PC-9 (cell line): ENCODE measurements at regions not wholly inside any gene's neighbourhood (a gene's known extent, or its start where the extent isn't known, plus 50 kb on each side); places are given as distances from the start of the nearest gene placed in this dataset.

Experiments used
- BruUV-seq: library from RNA; stranded (reverse); fragments of 400-500 nt; replicated peaks from 2 replicates; lab custom pipeline; 2021; lab: Mats Ljungman, UMichigan
- CTCF ChIA-PET: fragments of 300-600 bp; sonication (Branson Sonifier 250); formaldehyde crosslinking; loops from one replicate; lab custom pipeline; 2022; ENCODE audit warnings: antibody characterized with exemption; lab: Charles Lee
- POLR2A ChIA-PET: fragments of 300-600 bp; sonication (Branson Sonifier 250); formaldehyde crosslinking; loops from one replicate; lab custom pipeline; 2022; ENCODE audit warnings: antibody characterized with exemption; ENCODE audit not compliant: unreplicated experiment; lab: Charles Lee
- DNase-seq, 2 experiments: peaks; one replicate each; pipeline versions ENCODE4 v3.0.0 to v3.0.0-alpha.2; 2015 to 2022; ENCODE audit warnings: mixed read lengths in 1 of 2
- H2AFZ ChIP-seq: fragments of 200-600 bp; sonication (generic); 2 replicates; pipeline ENCODE4 v1.8.1; 2017; ENCODE audit warnings: antibody characterized with exemption
- H3F3A ChIP-seq: fragments of 200-600 bp; sonication (generic); 2 replicates; pipeline ENCODE4 v1.8.1; 2017; ENCODE audit warnings: antibody characterized with exemption, mild to moderate bottlenecking, low read depth; ENCODE audit not compliant: insufficient read depth
- H3K27ac ChIP-seq: fragments of 200-600 bp; sonication (generic); 2 replicates; pipeline ENCODE4 v1.6.1; 2016; ENCODE audit warnings: mixed run types
- H3K27me3 ChIP-seq: fragments of 200-600 bp; sonication (generic); 2 replicates; pipeline ENCODE4 v1.6.1; 2016; ENCODE audit warnings: low read depth, mixed run types; ENCODE audit not compliant: insufficient read depth
- H3K36me3 ChIP-seq: fragments of 200-600 bp; sonication (generic); 2 replicates; pipeline ENCODE4 v1.6.1; 2016; ENCODE audit warnings: low read depth, mixed run types
- H3K4me1 ChIP-seq: fragments of 200-600 bp; sonication (generic); replicated peaks from 2 replicates; pipeline ENCODE4 v1.6.1; 2016; ENCODE audit warnings: mixed run types; ENCODE audit not compliant: insufficient read depth
- H3K4me2 ChIP-seq: fragments of 200-600 bp; sonication (generic); 2 replicates; pipeline ENCODE4 v1.6.1; 2017; ENCODE audit warnings: mixed run types
- H3K4me3 ChIP-seq: fragments of 200-600 bp; sonication (generic); 2 replicates; pipeline ENCODE4 v1.6.1; 2016; ENCODE audit warnings: mixed run types
- H3K79me2 ChIP-seq: fragments of 200-600 bp; sonication (generic); 2 replicates; pipeline ENCODE4 v1.6.1; 2017; ENCODE audit warnings: low read depth, mixed run types
- H3K9me2 ChIP-seq: fragments of 200-600 bp; sonication (generic); 2 replicates; pipeline ENCODE4 v1.8.1; 2017; ENCODE audit warnings: mild to moderate bottlenecking; ENCODE audit not compliant: insufficient read depth
- H3K9me3 ChIP-seq: fragments of 200-600 bp; sonication (generic); 2 replicates; pipeline ENCODE4 v1.8.1; 2016; ENCODE audit warnings: low read depth; ENCODE audit not compliant: insufficient read depth
- H4K20me1 ChIP-seq: fragments of 200-600 bp; sonication (generic); 2 replicates; pipeline ENCODE4 v1.8.1; 2017; ENCODE audit not compliant: insufficient read depth
- CTCF ChIP-seq: fragments of 200-600 bp; sonication (generic); conservative IDR thresholded peaks from 2 replicates; pipeline ENCODE4 v1.6.1; 2017; ENCODE audit warnings: mixed run types, antibody characterized with exemption, mild to moderate bottlenecking, moderate library complexity
- EZH2 ChIP-seq: fragments of 200-600 bp; sonication (generic); IDR thresholded peaks from 2 replicates; pipeline ENCODE4 v1.8.0; 2017; ENCODE audit warnings: antibody characterized with exemption, low read depth
- intact Hi-C: fragments of 100-400 bp; cut with micrococcal nuclease; formaldehyde crosslinking; loops from one replicate; pipeline ENCODE4 v1.10.0; 2022; ENCODE audit not compliant: unreplicated experiment

GRCh38 chr5:2158767-2159166 lies 276.0 kb upstream of the IRX4 start:
- H3K79me2 ChIP-seq, result no peaks in the 10 kb centered on the region
- no peaks in the 10 kb centered on the region; the same call in 1 of the 2 replicates for H4K20me1 ChIP-seq
- ChIA-PET POLR2A (no interaction called here), CTCF (no interaction called here)
- H3K36me3 ChIP-seq, result no peaks in the 10 kb centered on the region
- no peaks in the 10 kb centered on the region for H3K9me3 ChIP-seq
- H3F3A ChIP-seq, result no peaks in the 10 kb centered on the region
- no peak overlapping the region for H2AFZ ChIP-seq
- intact Hi-C loops, result no loop called here
- no peaks in the 10 kb centered on the region for H3K4me1 ChIP-seq
- peaks cover 86% of the 10 kb centered on the region for H3K27me3 ChIP-seq
- DNase-seq, result no peak
- H3K4me2 ChIP-seq, result no peak overlapping the region
- no peak overlapping the region for H3K4me3 ChIP-seq
- TF ChIP-seq EZH2 (no peak), CTCF (no peak)
- BruUV-seq, result no TSS peak
- no peaks in the 10 kb centered on the region for H3K9me2 ChIP-seq
- H3K27ac ChIP-seq, result no peak overlapping the region

GRCh38 chr5:2158109-2158508 lies 275.4 kb upstream of the IRX4 start:
- Histone ChIP-seq H3K4me2 (no peak overlapping the region), H3F3A (no peaks in the 10 kb centered on the region), H3K4me3 (no peak overlapping the region), H3K4me1 (no peaks in the 10 kb centered on the region), H4K20me1 (no peaks in the 10 kb centered on the region; the same call in 1 of the 2 replicates), H3K27ac (no peak overlapping the region), H3K36me3 (no peaks in the 10 kb centered on the region), H3K9me2 (no peaks in the 10 kb centered on the region), H3K27me3 (peaks cover 86% of the 10 kb centered on the region), H3K9me3 (no peaks in the 10 kb centered on the region), H2AFZ (no peak overlapping the region), H3K79me2 (no peaks in the 10 kb centered on the region)
- no peak for DNase-seq
- no TSS peak for BruUV-seq
- CTCF ChIA-PET, result no interaction called here
- intact Hi-C loops, result no loop called here
- TF ChIP-seq CTCF (no peak), EZH2 (no peak)
- POLR2A ChIA-PET, result no interaction called here

DNA sequence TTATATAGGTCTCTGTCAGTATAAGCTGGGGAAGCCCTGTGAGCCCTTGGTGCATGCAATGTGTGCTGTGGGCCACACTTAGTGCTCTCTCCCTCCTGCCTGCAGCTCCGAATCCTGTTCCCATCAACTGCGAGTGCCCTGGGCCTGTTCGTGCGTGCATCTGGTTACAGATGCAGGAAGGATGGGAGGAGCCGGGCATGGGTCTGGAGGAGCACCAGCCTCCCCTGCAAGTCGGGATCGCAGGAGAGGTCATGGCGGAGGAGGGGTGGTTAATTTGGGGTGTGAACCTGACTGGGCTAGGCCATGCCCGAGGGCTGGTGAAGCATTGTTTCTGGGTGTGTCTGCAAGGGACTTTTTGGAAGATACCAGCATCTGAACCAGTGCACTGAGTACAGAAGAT lies 274.6 kb upstream of the IRX4 start:
- Histone ChIP-seq H3F3A (no peaks in the 10 kb centered on the region), H2AFZ (no peak overlapping the region), H3K9me2 (no peaks in the 10 kb centered on the region), H3K4me2 (no peak overlapping the region), H3K9me3 (no peaks in the 10 kb centered on the region), H3K36me3 (no peaks in the 10 kb centered on the region), H3K4me1 (no peaks in the 10 kb centered on the region), H3K27me3 (peaks cover 84% of the 10 kb centered on the region), H3K4me3 (no peak overlapping the region), H3K27ac (no peak overlapping the region), H3K79me2 (no peaks in the 10 kb centered on the region), H4K20me1 (no peaks in the 10 kb centered on the region; the same call in 1 of the 2 replicates)
- BruUV-seq, result no TSS peak
- intact Hi-C loops, result no loop called here
- DNase-seq, result no peak
- ChIA-PET POLR2A (no interaction called here), CTCF (no interaction called here)
- TF ChIP-seq EZH2, result no peak

- Histone ChIP-seq H3K9me3 (no peaks in the 10 kb centered on the region), H3K27me3 (peaks cover 78% of the 10 kb centered on the region), H3K9me2 (no peaks in the 10 kb centered on the region), H3K27ac (no peak overlapping the region), H3K36me3 (no peaks in the 10 kb centered on the region), H4K20me1 (no peaks in the 10 kb centered on the region), H3K79me2 (no peaks in the 10 kb centered on the region), H2AFZ (no peak overlapping the region), H3K4me3 (no peak overlapping the region), H3K4me1 (no peaks in the 10 kb centered on the region), H3K4me2 (no peak overlapping the region), H3F3A (no peaks in the 10 kb centered on the region)
- DNase-seq, result no peak
- no TSS peak for BruUV-seq
- ChIA-PET CTCF (no interaction called here), POLR2A (no interaction called here)
- intact Hi-C loops, result no loop called here
- no peak for TF ChIP-seq CTCF
- TF ChIP-seq EZH2, result no peak
Observed at GRCh38 chr5:2156358-2157059, 273.8 kb upstream of the IRX4 start.
